ENCODE measurements at regions not wholly inside any gene's neighbourhood (a gene's known extent, or its start where the extent isn't known, plus 50 kb on each side); places are given as distances from the start of the nearest gene placed in this dataset.

DNA sequence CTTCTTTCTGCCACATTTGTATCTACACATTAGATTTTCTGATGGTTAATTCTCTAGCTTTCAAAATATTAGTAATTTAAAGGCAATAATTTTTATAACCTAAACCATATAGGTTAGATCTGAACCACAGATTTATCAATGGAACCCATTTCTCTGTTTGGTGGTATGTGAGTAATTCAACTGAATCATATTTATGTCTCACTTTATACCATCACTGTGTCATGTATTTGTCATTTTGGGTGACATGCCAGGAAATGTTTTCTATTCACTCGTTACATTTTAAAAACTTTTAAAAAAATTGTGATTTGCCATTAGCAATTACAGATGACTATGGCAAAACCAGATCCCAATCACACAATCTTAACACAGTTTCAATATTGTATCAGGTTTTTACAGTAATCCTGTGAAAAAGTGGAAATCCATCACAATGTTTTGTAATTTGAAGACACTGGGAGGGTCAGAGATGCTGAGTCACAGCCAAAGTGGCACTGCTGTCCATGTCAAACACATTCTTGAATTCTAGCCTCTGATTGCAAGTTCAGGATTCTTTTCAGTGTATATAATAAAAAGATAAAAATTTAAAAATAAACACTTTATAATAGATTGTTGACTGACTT, 356.0 kb upstream of the RBMS3 start:
- TF ChIP-seq, protein P1, sequence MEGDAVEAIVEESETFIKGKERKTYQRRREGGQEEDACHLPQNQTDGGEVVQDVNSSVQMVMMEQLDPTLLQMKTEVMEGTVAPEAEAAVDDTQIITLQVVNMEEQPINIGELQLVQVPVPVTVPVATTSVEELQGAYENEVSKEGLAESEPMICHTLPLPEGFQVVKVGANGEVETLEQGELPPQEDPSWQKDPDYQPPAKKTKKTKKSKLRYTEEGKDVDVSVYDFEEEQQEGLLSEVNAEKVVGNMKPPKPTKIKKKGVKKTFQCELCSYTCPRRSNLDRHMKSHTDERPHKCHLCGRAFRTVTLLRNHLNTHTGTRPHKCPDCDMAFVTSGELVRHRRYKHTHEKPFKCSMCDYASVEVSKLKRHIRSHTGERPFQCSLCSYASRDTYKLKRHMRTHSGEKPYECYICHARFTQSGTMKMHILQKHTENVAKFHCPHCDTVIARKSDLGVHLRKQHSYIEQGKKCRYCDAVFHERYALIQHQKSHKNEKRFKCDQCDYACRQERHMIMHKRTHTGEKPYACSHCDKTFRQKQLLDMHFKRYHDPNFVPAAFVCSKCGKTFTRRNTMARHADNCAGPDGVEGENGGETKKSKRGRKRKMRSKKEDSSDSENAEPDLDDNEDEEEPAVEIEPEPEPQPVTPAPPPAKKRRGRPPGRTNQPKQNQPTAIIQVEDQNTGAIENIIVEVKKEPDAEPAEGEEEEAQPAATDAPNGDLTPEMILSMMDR (IDR thresholded peaks at IDR 0.05; ENCODE audit: low read depth, low read length, poor library complexity, severe bottlenecking) = no peak
- no peak for TF ChIP-seq EZH2phosphoT487 (IDR thresholded peaks at IDR 0.05; ENCODE audit: borderline replicate concordance, low read length)

All from DOHH2 (cell line).